ENCODE measurements at regions not wholly inside any gene's neighbourhood (a gene's known extent, or its start where the extent isn't known, plus 50 kb on each side); places are given as distances from the start of the nearest gene placed in this dataset.

DNA sequence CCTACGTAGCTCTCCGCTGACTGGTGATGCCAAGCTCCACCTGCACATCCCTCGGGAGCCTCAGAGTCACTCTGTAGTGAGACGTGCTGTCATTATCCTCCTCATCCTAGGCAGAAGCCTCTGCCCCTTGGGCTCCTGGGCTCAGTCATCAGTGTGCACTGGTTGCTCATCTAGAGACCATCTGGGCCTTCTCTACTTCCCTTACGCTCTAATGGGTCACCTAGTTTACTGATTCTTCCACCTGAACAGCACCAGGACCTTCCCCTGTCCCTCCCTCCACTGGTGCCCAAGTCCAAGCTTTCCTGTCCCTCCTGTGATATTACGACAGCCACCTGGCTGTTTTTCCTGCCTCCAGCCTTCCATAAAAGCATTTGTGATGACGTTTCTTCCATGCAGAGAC lies 136.1 kb upstream of the ERRFI1 start:
- ATAC-seq (ENCODE audit: insufficient number of reproducible peaks, low FRiP score, low read depth): no peak
- H3K9me3 ChIP-seq: no peaks in the 10 kb centered on the region
- H3K4me1 ChIP-seq (ENCODE audit: control insufficient read depth in 1 of 2, low read depth in 2 of 2): no peaks in the 10 kb centered on the region
- H3K27ac ChIP-seq: no peak overlapping the region
- TF ChIP-seq, protein P1, sequence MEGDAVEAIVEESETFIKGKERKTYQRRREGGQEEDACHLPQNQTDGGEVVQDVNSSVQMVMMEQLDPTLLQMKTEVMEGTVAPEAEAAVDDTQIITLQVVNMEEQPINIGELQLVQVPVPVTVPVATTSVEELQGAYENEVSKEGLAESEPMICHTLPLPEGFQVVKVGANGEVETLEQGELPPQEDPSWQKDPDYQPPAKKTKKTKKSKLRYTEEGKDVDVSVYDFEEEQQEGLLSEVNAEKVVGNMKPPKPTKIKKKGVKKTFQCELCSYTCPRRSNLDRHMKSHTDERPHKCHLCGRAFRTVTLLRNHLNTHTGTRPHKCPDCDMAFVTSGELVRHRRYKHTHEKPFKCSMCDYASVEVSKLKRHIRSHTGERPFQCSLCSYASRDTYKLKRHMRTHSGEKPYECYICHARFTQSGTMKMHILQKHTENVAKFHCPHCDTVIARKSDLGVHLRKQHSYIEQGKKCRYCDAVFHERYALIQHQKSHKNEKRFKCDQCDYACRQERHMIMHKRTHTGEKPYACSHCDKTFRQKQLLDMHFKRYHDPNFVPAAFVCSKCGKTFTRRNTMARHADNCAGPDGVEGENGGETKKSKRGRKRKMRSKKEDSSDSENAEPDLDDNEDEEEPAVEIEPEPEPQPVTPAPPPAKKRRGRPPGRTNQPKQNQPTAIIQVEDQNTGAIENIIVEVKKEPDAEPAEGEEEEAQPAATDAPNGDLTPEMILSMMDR (IDR thresholded peaks at IDR 0.05): no peak
- H3K27me3 ChIP-seq (replicated peaks; ENCODE audit: insufficient read depth): no peaks in the 10 kb centered on the region
- DNase-seq (ENCODE audit: low spot score): no peak
- H3K36me3 ChIP-seq: no peaks in the 10 kb centered on the region
- no peak overlapping the region for H3K4me3 ChIP-seq

DNA sequence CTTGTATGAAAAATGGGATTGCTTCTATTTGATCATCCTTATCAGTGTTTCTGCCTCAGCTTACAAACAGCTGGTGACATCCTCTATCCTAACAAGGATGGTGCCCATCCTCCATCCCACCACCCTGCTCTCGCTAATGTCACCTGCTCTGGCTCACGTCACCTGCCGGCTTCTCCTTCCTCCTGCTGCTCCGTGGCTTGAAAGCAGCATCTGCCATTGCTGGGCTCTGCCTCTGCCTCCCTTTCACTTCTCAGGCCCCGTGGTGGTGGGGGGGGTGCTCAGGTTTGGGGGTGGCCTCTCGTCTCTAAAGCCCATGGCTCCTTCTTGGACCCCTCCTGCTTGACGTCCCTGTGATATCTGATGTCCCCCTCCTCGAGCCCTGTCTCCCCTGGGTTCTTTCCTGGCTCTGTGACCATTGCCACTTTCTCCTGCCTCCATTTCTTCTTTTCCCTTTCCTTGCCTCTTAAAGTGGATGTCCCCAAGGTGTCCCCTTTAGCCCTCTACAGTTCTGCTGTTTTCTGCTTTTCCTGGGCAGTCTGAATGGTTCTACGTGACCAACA lies 135.5 kb upstream of the ERRFI1 start:
- H3K9me3 ChIP-seq: no peaks in the 10 kb centered on the region
- TF ChIP-seq, protein P1 (IDR thresholded peaks at IDR 0.05): no peak
- no peaks in the 10 kb centered on the region for H3K27me3 ChIP-seq (replicated peaks; ENCODE audit: insufficient read depth)
- ATAC-seq (ENCODE audit: insufficient number of reproducible peaks, low FRiP score, low read depth) (no peak), DNase-seq (ENCODE audit: low spot score) (no peak)
- no peak overlapping the region for H3K27ac ChIP-seq
- H3K36me3 ChIP-seq: no peaks in the 10 kb centered on the region
- H3K4me3 ChIP-seq: no peak overlapping the region
- no peaks in the 10 kb centered on the region for H3K4me1 ChIP-seq (ENCODE audit: control insufficient read depth in 1 of 2, low read depth in 2 of 2)

DNA sequence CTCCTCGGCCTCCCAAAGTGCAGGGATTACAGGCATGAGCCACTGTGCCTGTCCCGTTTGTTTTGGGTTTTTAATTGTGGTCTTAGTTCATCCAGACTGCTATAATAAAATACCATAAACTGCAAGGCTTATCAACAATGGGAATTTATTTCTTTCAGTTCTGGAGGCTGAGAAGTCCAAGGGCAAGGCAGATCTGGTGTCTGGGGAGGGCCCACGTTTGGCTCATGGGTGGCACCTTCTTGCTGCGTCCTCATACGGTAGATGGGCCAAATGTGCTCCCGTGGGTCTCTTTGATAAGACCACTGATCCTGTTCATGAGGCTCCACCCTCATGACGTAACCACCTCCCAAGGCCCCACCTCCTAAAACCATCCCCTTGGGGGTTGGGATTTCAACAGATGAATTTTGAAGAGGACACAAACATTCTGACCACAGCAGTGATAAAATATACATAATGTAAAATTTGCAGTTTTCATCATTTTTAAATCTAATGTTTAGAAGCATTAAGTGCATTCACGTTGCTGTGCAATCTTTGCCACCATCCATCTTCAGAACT lies 133.4 kb upstream of the ERRFI1 start:
- no peak for ATAC-seq (ENCODE audit: insufficient number of reproducible peaks, low FRiP score, low read depth)
- no peak for DNase-seq (ENCODE audit: low spot score)
- H3K9me3 ChIP-seq: no peaks in the 10 kb centered on the region
- TF ChIP-seq, protein P1 (IDR thresholded peaks at IDR 0.05): no peak
- H3K4me1 ChIP-seq (ENCODE audit: control insufficient read depth in 1 of 2, low read depth in 2 of 2): no peaks in the 10 kb centered on the region
- H3K4me3 ChIP-seq: no peak overlapping the region
- H3K36me3 ChIP-seq: no peaks in the 10 kb centered on the region
- H3K27me3 ChIP-seq (replicated peaks; ENCODE audit: insufficient read depth): no peaks in the 10 kb centered on the region
- H3K27ac ChIP-seq: no peak overlapping the region

DNA sequence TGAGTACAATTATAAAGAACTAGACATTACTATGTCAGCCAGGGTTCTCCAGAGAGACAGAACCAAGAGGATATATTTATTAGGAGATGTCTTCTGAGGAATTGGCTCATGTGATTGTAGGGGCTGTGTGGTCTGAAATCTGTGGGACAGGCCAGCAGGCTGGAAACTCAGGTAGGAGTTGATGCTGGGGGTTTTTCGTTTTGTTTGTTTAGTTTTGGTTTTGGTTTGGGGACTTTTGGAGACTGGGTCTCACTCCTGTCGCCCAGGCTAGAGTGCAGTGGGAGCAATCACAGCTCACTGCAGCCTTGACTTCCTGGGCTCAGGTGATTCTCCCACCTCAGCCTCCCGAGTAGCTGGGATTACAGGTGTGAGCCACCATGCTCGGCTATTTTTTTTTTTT lies 132.9 kb upstream of the ERRFI1 start:
- DNase-seq (ENCODE audit: low spot score) (no peak), ATAC-seq (ENCODE audit: insufficient number of reproducible peaks, low FRiP score, low read depth) (no peak)
- H3K27me3 ChIP-seq (replicated peaks; ENCODE audit: insufficient read depth): no peaks in the 10 kb centered on the region
- H3K27ac ChIP-seq: no peak overlapping the region
- no peaks in the 10 kb centered on the region for H3K4me1 ChIP-seq (ENCODE audit: control insufficient read depth in 1 of 2, low read depth in 2 of 2)
- H3K9me3 ChIP-seq: no peaks in the 10 kb centered on the region
- no peaks in the 10 kb centered on the region for H3K36me3 ChIP-seq
- H3K4me3 ChIP-seq: no peak overlapping the region
- TF ChIP-seq, protein P1 (IDR thresholded peaks at IDR 0.05): no peak

DNA sequence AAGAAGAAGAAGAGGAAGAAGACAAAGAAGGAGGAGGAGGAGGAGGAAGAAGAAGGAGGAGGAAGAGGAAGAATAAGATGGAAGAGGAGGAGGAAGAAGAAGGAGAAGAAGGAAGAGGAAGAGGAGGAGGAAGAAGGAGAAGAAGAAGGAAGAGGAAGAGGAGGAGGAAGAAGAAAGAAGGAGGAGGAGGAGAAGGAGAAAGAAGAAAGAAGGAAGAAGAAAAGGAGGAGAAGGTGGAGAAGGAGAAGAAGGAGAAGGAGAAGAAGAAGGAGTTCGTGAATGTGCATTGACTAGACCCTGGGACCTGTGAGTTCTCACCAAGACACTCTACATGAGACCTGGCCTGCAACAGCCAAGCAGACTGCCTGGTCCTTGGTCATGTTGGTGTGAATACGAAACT lies 131.7 kb upstream of the ERRFI1 start:
- H3K27me3 ChIP-seq (replicated peaks; ENCODE audit: insufficient read depth): no peaks in the 10 kb centered on the region
- no peaks in the 10 kb centered on the region for H3K36me3 ChIP-seq
- H3K4me3 ChIP-seq: no peak overlapping the region
- H3K27ac ChIP-seq: no peak overlapping the region
- no peak for ATAC-seq (ENCODE audit: insufficient number of reproducible peaks, low FRiP score, low read depth)
- no peak for DNase-seq (ENCODE audit: low spot score)
- TF ChIP-seq, protein P1 (IDR thresholded peaks at IDR 0.05): no peak
- H3K4me1 ChIP-seq (ENCODE audit: control insufficient read depth in 1 of 2, low read depth in 2 of 2): no peaks in the 10 kb centered on the region
- no peaks in the 10 kb centered on the region for H3K9me3 ChIP-seq

Measured in thoracic aorta (tissue), 2 donors.